H1 (cell line): ENCODE measurements at regions not wholly inside any gene's neighbourhood (a gene's known extent, or its start where the extent isn't known, plus 50 kb on each side); places are given as distances from the start of the nearest gene placed in this dataset.

Source experiments
- CTCF ChIA-PET: fragments of 300-600 bp; sonication (Branson Sonifier 250); formaldehyde crosslinking; loops from one replicate; lab custom pipeline; 2021; ENCODE audit not compliant: partially characterized antibody; lab: Charles Lee
- POLR2A ChIA-PET: fragments of 300-600 bp; sonication (Branson Sonifier 250); formaldehyde crosslinking; loops from one replicate; lab custom pipeline; 2021; ENCODE audit warnings: inconsistent platforms; ENCODE audit not compliant: partially characterized antibody; lab: Charles Lee
- DNase-seq, 2 experiments: peaks; one replicate each; pipeline versions ENCODE4 v3.0.0 to v3.0.0-alpha.2; 2010 to 2022; ENCODE audit warnings: low spot score in 2 of 2, low read depth in 1 of 2, mixed read lengths in 1 of 2
- FAIRE-seq: peaks from 2 replicates; lab custom pipeline; 2011; peaks lifted over from hg19 to GRCh38; lab: Jason Lieb, UNC
- H2AFZ ChIP-seq: 2 replicates; pipeline ENCODE4 v1.8.1; 2012; ENCODE audit warnings: low read length, inconsistent platforms
- H2AK5ac ChIP-seq: 2 replicates; pipeline ENCODE4 v1.6.1; 2013; ENCODE audit warnings: low read depth, low read length
- H2BK120ac ChIP-seq: replicated peaks from 2 replicates; pipeline ENCODE3; 2013; ENCODE audit warnings: low read depth, low read length, inconsistent platforms
- H2BK12ac ChIP-seq: 2 replicates; pipeline ENCODE4 v1.6.1; 2013; ENCODE audit warnings: low read depth, low read length
- H2BK15ac ChIP-seq: 2 replicates; pipeline ENCODE4 v1.6.1; 2013; ENCODE audit warnings: low read length
- H2BK20ac ChIP-seq: 2 replicates; pipeline ENCODE4 v1.6.1; 2013; ENCODE audit warnings: low read length
- H2BK5ac ChIP-seq: 2 replicates; pipeline ENCODE4 v1.6.1; 2013; ENCODE audit warnings: low read depth, low read length
- H3K14ac ChIP-seq: 2 replicates; pipeline ENCODE4 v1.6.1; 2013; ENCODE audit warnings: inconsistent platforms; ENCODE audit not compliant: insufficient read length
- H3K18ac ChIP-seq: 2 replicates; pipeline ENCODE4 v1.6.1; 2013; ENCODE audit warnings: low read length; ENCODE audit errors: extremely low read depth
- H3K23ac ChIP-seq: 2 replicates; pipeline ENCODE4 v1.6.1; 2013; ENCODE audit warnings: inconsistent platforms; ENCODE audit not compliant: insufficient read length
- H3K23me2 ChIP-seq: 2 replicates; pipeline ENCODE4 v1.6.1; 2013; ENCODE audit warnings: low read depth, low read length
- H3K27ac ChIP-seq: 2 replicates; pipeline ENCODE4 v1.6.1; 2011; ENCODE audit warnings: low read depth, low read length, inconsistent platforms
- H3K27me3 ChIP-seq, 4 experiments: replicated peaks in 1 of 4; 1 replicate in 1 of 4; 2 replicates in 3 of 4; pipeline versions ENCODE4 v1.6.1 to v1.8.1; 2011 to 2013; ENCODE audit warnings: low read length in 3 of 4, mild to moderate bottlenecking in 3 of 4, inconsistent platforms in 2 of 4, mixed read lengths in 2 of 4, moderate library complexity in 1 of 4; ENCODE audit not compliant: control insufficient read depth in 3 of 4, insufficient read depth in 3 of 4; ENCODE audit errors: extremely low read depth in 1 of 4
- H3K36me3 ChIP-seq, 4 experiments: 2 replicates each; pipeline versions ENCODE4 v1.6.1 to v1.8.1; 2011 to 2013; ENCODE audit warnings: mild to moderate bottlenecking in 4 of 4, low read length in 3 of 4, moderate library complexity in 2 of 4, control low read depth in 1 of 4, inconsistent platforms in 1 of 4; ENCODE audit not compliant: insufficient read depth in 4 of 4, control insufficient read depth in 2 of 4
- H3K4ac ChIP-seq: replicated peaks from 2 replicates; pipeline ENCODE3; 2013; ENCODE audit warnings: low read length, low read depth, mixed read lengths, inconsistent platforms; ENCODE audit not compliant: insufficient read length
- H3K4me1 ChIP-seq, 4 experiments: replicated peaks in 1 of 4; 1 replicate in 1 of 4; 2 replicates in 3 of 4; pipeline versions ENCODE4 v1.6.1 to v1.8.1; 2011 to 2013; ENCODE audit warnings: low read length in 3 of 4, inconsistent platforms in 2 of 4, mixed read lengths in 1 of 4; ENCODE audit not compliant: insufficient read depth in 4 of 4, control insufficient read depth in 3 of 4
- H3K4me2 ChIP-seq, 2 experiments: 2 replicates each; pipeline versions ENCODE4 v1.6.1 to v1.8.1; 2011 to 2013; ENCODE audit warnings: low read depth in 2 of 2, low read length in 2 of 2, control low read depth in 1 of 2, inconsistent platforms in 1 of 2, mild to moderate bottlenecking in 1 of 2; ENCODE audit not compliant: insufficient read depth in 1 of 2
- H3K4me3 ChIP-seq, 4 experiments: fragments of 200-600, 300-600 bp in 1 of 4; sonication (generic), shearing (Covaris generic), sonication (Bioruptor Twin) in 1 of 4; 2 replicates each; pipeline versions ENCODE4 v1.5.1 to v1.8.1; 2011 to 2016; ENCODE audit warnings: low read length in 4 of 4, low read depth in 3 of 4, control low read depth in 2 of 4, inconsistent platforms in 2 of 4, mild to moderate bottlenecking in 2 of 4, mixed read lengths in 1 of 4, moderate library complexity in 1 of 4; ENCODE audit not compliant: insufficient read depth in 2 of 4; ENCODE audit errors: extremely low read depth in 1 of 4
- H3K56ac ChIP-seq: replicated peaks from 2 replicates; pipeline ENCODE3; 2013; ENCODE audit warnings: low read depth, mild to moderate bottlenecking, mixed read lengths, low read length, inconsistent platforms; ENCODE audit not compliant: insufficient read length
- H3K79me1 ChIP-seq: 2 replicates; pipeline ENCODE4 v1.6.1; 2013; ENCODE audit warnings: low read depth, low read length, control low read depth
- H3K79me2 ChIP-seq, 2 experiments: 2 replicates each; pipeline versions ENCODE4 v1.6.1 to v1.8.1; 2012 to 2013; ENCODE audit warnings: low read length in 2 of 2, mild to moderate bottlenecking in 2 of 2, inconsistent platforms in 1 of 2; ENCODE audit not compliant: insufficient read depth in 2 of 2, control insufficient read depth in 1 of 2
- H3K9ac ChIP-seq, 4 experiments: replicated peaks in 1 of 4; 1 replicate in 1 of 4; 2 replicates in 3 of 4; pipeline versions ENCODE4 v1.6.1 to v1.8.1; 2011 to 2013; ENCODE audit warnings: low read depth in 3 of 4, low read length in 3 of 4, control low read depth in 2 of 4, mild to moderate bottlenecking in 2 of 4, moderate library complexity in 2 of 4, inconsistent platforms in 1 of 4; ENCODE audit errors: extremely low read depth in 1 of 4
- H3K9me3 ChIP-seq, 2 experiments: 2 replicates each; pipeline versions ENCODE4 v1.6.1 to v1.8.1; 2012 to 2013; ENCODE audit warnings: mild to moderate bottlenecking in 2 of 2, moderate library complexity in 2 of 2, control low read depth in 1 of 2, inconsistent platforms in 1 of 2, low read depth in 1 of 2, low read length in 1 of 2, mixed read lengths in 1 of 2; ENCODE audit not compliant: insufficient read depth in 2 of 2
- H4K20me1 ChIP-seq, 2 experiments: replicated peaks in 1 of 2; 2 replicates each; pipeline versions ENCODE3 to v1.8.1; 2011 to 2013; ENCODE audit warnings: inconsistent platforms in 2 of 2, low read length in 2 of 2, mild to moderate bottlenecking in 1 of 2; ENCODE audit not compliant: insufficient read depth in 2 of 2, control insufficient read depth in 1 of 2
- H4K5ac ChIP-seq: 2 replicates; pipeline ENCODE4 v1.6.1; 2013; ENCODE audit warnings: low read length, low read depth, mixed read lengths, inconsistent platforms; ENCODE audit not compliant: insufficient read length
- H4K8ac ChIP-seq: 2 replicates; pipeline ENCODE4 v1.8.0; 2013; ENCODE audit warnings: mild to moderate bottlenecking, moderate library complexity, low read length, inconsistent platforms; ENCODE audit not compliant: insufficient read depth; ENCODE audit errors: extremely low read depth
- H4K91ac ChIP-seq: replicated peaks from 2 replicates; pipeline ENCODE3; 2013; ENCODE audit warnings: low read length, mixed read lengths, inconsistent platforms; ENCODE audit not compliant: insufficient read length
- ASH2L ChIP-seq: fragments of 200-600, 300-600 bp; sonication (generic); IDR thresholded peaks from one replicate; pipeline ENCODE4 v1.7.1; 2017; ENCODE audit warnings: low read length
- ATF2 ChIP-seq: IDR thresholded peaks from 2 replicates; pipeline ENCODE4 v1.6.1; 2012; ENCODE audit warnings: low read length, inconsistent platforms
- CTCF ChIP-seq, 3 experiments: IDR thresholded peaks; 1 replicate in 2 of 3; 2 replicates in 1 of 3; pipeline versions ENCODE4 v1.5.1 to v1.6.1; 2011; ENCODE audit warnings: low read length in 3 of 3, mild to moderate bottlenecking in 3 of 3, inconsistent platforms in 2 of 3, low read depth in 1 of 3, moderate library complexity in 1 of 3; ENCODE audit not compliant: insufficient read depth in 1 of 3; ENCODE audit errors: control extremely low read depth in 1 of 3
- JUN ChIP-seq: IDR thresholded peaks from 2 replicates; pipeline ENCODE4 v1.6.1; 2011; ENCODE audit warnings: low read depth, mild to moderate bottlenecking, improper control_type of control experiment, low read length
- MAFK ChIP-seq: IDR thresholded peaks from 2 replicates; pipeline ENCODE4 v1.6.1; 2012; ENCODE audit warnings: low read depth, mild to moderate bottlenecking, improper control_type of control experiment, low read length
- PHF8 ChIP-seq: fragments of 200-600 bp; sonication (generic); conservative IDR thresholded peaks from 2 replicates; pipeline ENCODE4 v1.7.1; 2012; ENCODE audit warnings: low read depth, mild to moderate bottlenecking, inconsistent platforms, low read length, moderate library complexity
- RAD21 ChIP-seq, 2 experiments: IDR thresholded peaks in 1 of 2; conservative IDR thresholded peaks in 1 of 2; 2 replicates each; pipeline ENCODE4 v1.6.1; 2011; ENCODE audit warnings: low read depth in 2 of 2, low read length in 2 of 2, improper control_type of control experiment in 1 of 2, inconsistent platforms in 1 of 2, mild to moderate bottlenecking in 1 of 2, moderate library complexity in 1 of 2
- SUZ12 ChIP-seq: fragments of 200-600 bp; sonication (generic); IDR thresholded peaks from 2 replicates; pipeline ENCODE4 v1.6.1; 2012; ENCODE audit warnings: mild to moderate bottlenecking, inconsistent platforms, low read length, moderate library complexity, mixed read lengths
- YY1 ChIP-seq: IDR thresholded peaks from 2 replicates; pipeline ENCODE4 v1.6.1; 2011; ENCODE audit warnings: low read depth, mild to moderate bottlenecking, low read length
- WGBS, 2 experiments: shearing (Covaris generic) in 1 of 2; methylation state at CpG; one replicate each; pipeline versions ENCODE4 v1.1.6 to v1.1.7; 2013 to 2015; ENCODE audit warnings: low lambda C conversion rate in 2 of 2, mixed read lengths in 2 of 2, inconsistent platforms in 1 of 2, low coverage in 1 of 2, missing lambda C conversion rate in 1 of 2; ENCODE audit not compliant: insufficient replicate concordance in 2 of 2, insufficient coverage in 1 of 2, insufficient read length in 1 of 2; ENCODE audit errors: extremely low coverage in 1 of 2, missing lambda C conversion rate in 1 of 2; 5-methylcytosine and 5-hydroxymethylcytosine counted together

- no peak overlapping the region for H4K5ac ChIP-seq
- no peak overlapping the region for H2BK12ac ChIP-seq
- CTCF ChIA-PET = interaction anchor here (0.7 to 6.2 kb wide), 16 partner anchors 10 to 1518 kb away, joined by 3 to 37 read pairs (median 3); no protein-coding TSS in a partner anchor
- DNase-seq (no peak), FAIRE-seq (peak; percentile 81)
- H3K4me3 ChIP-seq = no peak overlapping the region
- H2AK5ac ChIP-seq = no peak overlapping the region
- no peak overlapping the region for H3K14ac ChIP-seq
- H2BK20ac ChIP-seq = no peak overlapping the region
- H3K23me2 ChIP-seq = no peaks in the 10 kb centered on the region
- no peak overlapping the region for H2BK5ac ChIP-seq
- no peak overlapping the region for H3K27ac ChIP-seq
- no peaks in the 10 kb centered on the region for H4K20me1 ChIP-seq
- H4K8ac ChIP-seq = no peak overlapping the region
- no peak overlapping the region for H3K23ac ChIP-seq
- no peaks in the 10 kb centered on the region for H3K36me3 ChIP-seq
- H3K9me3 ChIP-seq = no peaks in the 10 kb centered on the region
- H2AFZ ChIP-seq = no peak overlapping the region
- no peaks in the 10 kb centered on the region for H3K79me2 ChIP-seq
- H3K27me3 ChIP-seq = no peaks in the 10 kb centered on the region
- H3K18ac ChIP-seq = no peak overlapping the region
- no peak overlapping the region for H2BK120ac ChIP-seq
- H3K56ac ChIP-seq = no peak overlapping the region
- no peak overlapping the region for H2BK15ac ChIP-seq
- H3K4me1 ChIP-seq = peaks cover 0 to 2% (median 0%) of the 10 kb centered on the region in 4 experiments; a peak in 1 of 7 replicates
- H3K4ac ChIP-seq = no peak overlapping the region
- H3K9ac ChIP-seq = no peak overlapping the region
- no peaks in the 10 kb centered on the region for H3K79me1 ChIP-seq
- 22% methylated on average over 3 of the region's 3 CpGs; no CpG with 5 or more reads in 1 of the 2 experiments for WGBS, 2 experiments
- H3K4me2 ChIP-seq = no peak overlapping the region
- H4K91ac ChIP-seq = no peak overlapping the region
- POLR2A ChIA-PET = no interaction called here
- no peak for TF ChIP-seq YY1
- TF ChIP-seq CTCF (IDR thresholded peaks at IDR 0.05; ENCODE audit: control extremely low read depth in 1 of 3, insufficient read depth in 1 of 3, low read depth in 1 of 3, low read length in 3 of 3) = peak in 1 of 3 experiments; percentile 38; a peak in 2 of 4 replicates
- no peak for TF ChIP-seq JUN
- TF ChIP-seq SUZ12 = no peak
- TF ChIP-seq MAFK = no peak
- TF ChIP-seq PHF8 = no peak
- TF ChIP-seq ATF2 = no peak
- peak; percentile 76 to 79 for TF ChIP-seq RAD21 (IDR thresholded peaks at IDR 0.05 in 1 of 2, conservative IDR thresholded peaks at IDR 0.05 in 1 of 2; ENCODE audit: low read depth in 2 of 2, low read length in 2 of 2)
- no peak for TF ChIP-seq ASH2L
Observed at GRCh38 chr21:28336314-28336713, 656.4 kb downstream of the LTN1 start.
